ENCODE measurements at regions not wholly inside any gene's neighbourhood (a gene's known extent, or its start where the extent isn't known, plus 50 kb on each side); places are given as distances from the start of the nearest gene placed in this dataset.

DNA sequence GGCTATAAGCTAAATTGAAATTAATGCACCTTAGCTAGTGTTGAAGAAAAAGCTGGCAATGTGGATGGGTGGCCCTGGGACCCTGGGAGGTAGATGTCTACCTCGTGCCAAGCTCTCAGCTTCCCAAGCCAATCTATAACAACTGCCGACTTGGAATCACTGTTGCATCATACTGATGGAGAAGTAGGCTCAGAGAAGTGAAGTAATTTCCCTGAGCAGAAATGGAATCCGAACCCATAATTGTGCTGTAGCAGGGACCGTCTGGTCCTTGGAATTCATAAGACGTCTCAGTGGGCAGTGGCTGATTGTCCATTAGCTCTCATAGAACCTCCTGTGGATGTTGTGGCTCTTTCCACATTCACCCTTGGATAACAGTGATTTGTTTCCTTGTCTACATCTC lies 196.6 kb downstream of the RAB11FIP4 start:
- no peak for DNase-seq (ENCODE audit: low spot score)
